ENCODE measurements at regions not wholly inside any gene's neighbourhood (a gene's known extent, or its start where the extent isn't known, plus 50 kb on each side); places are given as distances from the start of the nearest gene placed in this dataset.

GRCh38 chr20:39429726-39430125 is 467.6 kb downstream of the DHX35 start:
- CTCF ChIA-PET, result interaction anchor here (1.0 to 1.2 kb wide), 2 partner anchors 10 to 117 kb away, joined by 3 to 4 read pairs; no protein-coding TSS in a partner anchor

GRCh38 chr20:39424962-39425678 is 463.0 kb downstream of the DHX35 start:
- no peak for TF ChIP-seq CTCF (IDR thresholded peaks at IDR 0.05; ENCODE audit: control extremely low read depth, extremely low read depth, low read depth, missing control alignments)
- DNase-seq (ENCODE audit: extremely low spot score), result no peak
- ChIA-PET CTCF (no interaction called here), POLR2A (no interaction called here)

More at GRCh38 chr20:39429726-39430125, 467.6 kb downstream of the DHX35 start:
- no peak for TF ChIP-seq CTCF (IDR thresholded peaks at IDR 0.05; ENCODE audit: control extremely low read depth, extremely low read depth, low read depth, missing control alignments)
- POLR2A ChIA-PET, result no interaction called here
- DNase-seq (ENCODE audit: extremely low spot score), result no peak

GRCh38 chr20:39421571-39422105 is 459.5 kb downstream of the DHX35 start:
- DNase-seq (ENCODE audit: extremely low spot score), result no peak
- ChIA-PET CTCF (interaction anchor here (1.0 to 1.3 kb wide), 3 partner anchors 23 to 133 kb away, joined by 3 to 4 read pairs (median 3); no protein-coding TSS in a partner anchor), POLR2A (no interaction called here)
- no peak for TF ChIP-seq CTCF (IDR thresholded peaks at IDR 0.05; ENCODE audit: control extremely low read depth, extremely low read depth, low read depth, missing control alignments)

- CTCF ChIA-PET, result no interaction called here
- no peak for DNase-seq (ENCODE audit: extremely low spot score)
- POLR2A ChIA-PET, result no interaction called here
- TF ChIP-seq CTCF (IDR thresholded peaks at IDR 0.05; ENCODE audit: control extremely low read depth, extremely low read depth, low read depth, missing control alignments), result no peak
Measured at GRCh38 chr20:39412091-39412490, 449.9 kb downstream of the DHX35 start.

GRCh38 chr20:39399463-39399862 is 437.3 kb downstream of the DHX35 start:
- ChIA-PET POLR2A (no interaction called here), CTCF (interaction anchor here (1.1 to 2.6 kb wide), 6 partner anchors 10 to 130 kb away, joined by 3 to 17 read pairs (median 4); no protein-coding TSS in a partner anchor)
- no peak for TF ChIP-seq CTCF (IDR thresholded peaks at IDR 0.05; ENCODE audit: control extremely low read depth, extremely low read depth, low read depth, missing control alignments)
- DNase-seq (ENCODE audit: extremely low spot score), result no peak

- CTCF ChIA-PET, result interaction anchor here (0.7 to 2.6 kb wide), 8 partner anchors 9 to 132 kb away, joined by 3 to 17 read pairs (median 4); no protein-coding TSS in a partner anchor
- POLR2A ChIA-PET, result no interaction called here
- peak; percentile 9 for TF ChIP-seq CTCF (IDR thresholded peaks at IDR 0.05; ENCODE audit: control extremely low read depth, extremely low read depth, low read depth, missing control alignments)
- DNase-seq (ENCODE audit: extremely low spot score), result no peak
Measured at GRCh38 chr20:39398656-39399055, 436.5 kb downstream of the DHX35 start.

Data from GM10248 (cell line).